ENCODE measurements at regions not wholly inside any gene's neighbourhood (a gene's known extent, or its start where the extent isn't known, plus 50 kb on each side); places are given as distances from the start of the nearest gene placed in this dataset.
"Not testable (repeated sequence)": the region's sequence is repeated elsewhere in the genome, so short reads cannot be mapped to it uniquely, and the experiment has no call there.

GRCh38 chr2:210986806-210987205, 430.4 kb downstream of the CPS1 start:
- TF ChIP-seq CTCF (IDR thresholded peaks at IDR 0.05; ENCODE audit: low read length); EZH2phosphoT487 (IDR thresholded peaks at IDR 0.05; ENCODE audit: low read length); EZH2 (optimal IDR thresholded peaks at IDR 0.05; ENCODE audit: low read depth, low read length): not testable (repeated sequence)
